CD14-positive monocyte (primary cell): ENCODE measurements at regions not wholly inside any gene's neighbourhood (a gene's known extent, or its start where the extent isn't known, plus 50 kb on each side); places are given as distances from the start of the nearest gene placed in this dataset.

Experiments
- DNase-seq, 3 donors: peaks; one replicate each; pipeline ENCODE4 v3.0.0-alpha.2; 2011 to 2022
- H2AFZ ChIP-seq: 2 replicates; pipeline ENCODE4 v1.6.0; 2012; ENCODE audit warnings: mild to moderate bottlenecking, low read depth, low read length, inconsistent platforms; ENCODE audit not compliant: insufficient read depth, poor library complexity, severe bottlenecking
- H3K27ac ChIP-seq, 2 donors: 1 replicate in 1 of 2; 2 replicates in 1 of 2; pipeline ENCODE4 v1.5.1; 2012 to 2013; ENCODE audit warnings: low read length in 2 of 2, control low read depth in 1 of 2, inconsistent platforms in 1 of 2, low read depth in 1 of 2, mild to moderate bottlenecking in 1 of 2
- H3K27me3 ChIP-seq, 2 donors: one replicate each; pipeline versions ENCODE4 v1.6.0 to v1.6.1; 2011 to 2013; ENCODE audit warnings: low read length in 2 of 2; ENCODE audit not compliant: control insufficient read depth in 2 of 2, insufficient read depth in 2 of 2
- H3K36me3 ChIP-seq, 2 donors: replicated peaks in 1 of 2; 1 replicate in 1 of 2; 2 replicates in 1 of 2; pipeline versions ENCODE4 v1.5.1 to v1.6.1; 2012 to 2013; ENCODE audit warnings: low read length in 2 of 2, control low read depth in 1 of 2, inconsistent platforms in 1 of 2, mild to moderate bottlenecking in 1 of 2; ENCODE audit not compliant: insufficient read depth in 2 of 2, control insufficient read depth in 1 of 2
- H3K4me1 ChIP-seq, 2 donors: 1 replicate in 1 of 2; 2 replicates in 1 of 2; pipeline versions ENCODE4 v1.5.1 to v1.6.1; 2012 to 2013; ENCODE audit warnings: low read length in 2 of 2, control low read depth in 1 of 2, inconsistent platforms in 1 of 2, mild to moderate bottlenecking in 1 of 2, moderate library complexity in 1 of 2; ENCODE audit not compliant: insufficient read depth in 2 of 2, control insufficient read depth in 1 of 2
- H3K4me2 ChIP-seq: replicated peaks from 2 replicates; pipeline ENCODE3; 2012; ENCODE audit warnings: low read length, moderate library complexity, mild to moderate bottlenecking; ENCODE audit not compliant: poor library complexity, severe bottlenecking; ENCODE audit errors: extremely low read depth
- H3K4me3 ChIP-seq, 3 experiments: fragments of 200-600 bp in 1 of 3; sonication (generic) in 1 of 3; replicated peaks in 1 of 3; 1 replicate in 2 of 3; 2 replicates in 1 of 3; pipeline ENCODE4 v1.5.1; 2011 to 2013; ENCODE audit warnings: low read length in 3 of 3, mild to moderate bottlenecking in 3 of 3, control low read depth in 2 of 3, low read depth in 2 of 3, inconsistent platforms in 1 of 3, moderate library complexity in 1 of 3
- H3K79me2 ChIP-seq: 2 replicates; pipeline ENCODE4 v1.6.0; 2012; ENCODE audit warnings: mild to moderate bottlenecking, control low read depth, inconsistent platforms, low read length, moderate library complexity; ENCODE audit not compliant: insufficient read depth
- H3K9ac ChIP-seq: 2 replicates; pipeline ENCODE4 v1.6.0; 2017; ENCODE audit warnings: low read length, mild to moderate bottlenecking; ENCODE audit not compliant: insufficient read depth, poor library complexity, severe bottlenecking
- H3K9me3 ChIP-seq, 2 donors: replicated peaks in 1 of 2; 1 replicate in 1 of 2; 2 replicates in 1 of 2; pipeline versions ENCODE4 v1.5.1 to v1.6.1; 2012 to 2013; ENCODE audit warnings: low read length in 2 of 2, control low read depth in 1 of 2; ENCODE audit not compliant: control insufficient read depth in 1 of 2, insufficient read depth in 1 of 2
- H4K20me1 ChIP-seq: 2 replicates; pipeline ENCODE4 v1.6.0; 2012; ENCODE audit warnings: mild to moderate bottlenecking, low read length, control low read depth, moderate library complexity; ENCODE audit not compliant: insufficient read depth
- H3K27ac Mint-ChIP-seq, 7 donors: one replicate each; pipeline ENCODE4 v1.8.0; 2020; ENCODE audit warnings: mild to moderate bottlenecking in 7 of 7, mixed read lengths in 7 of 7, moderate library complexity in 6 of 7, inconsistent platforms in 2 of 7
- H3K27me3 Mint-ChIP-seq, 3 donors: one replicate each; pipeline ENCODE4 v1.8.0; 2021 to 2022; ENCODE audit warnings: low read depth in 3 of 3, mild to moderate bottlenecking in 3 of 3, mixed read lengths in 3 of 3, moderate library complexity in 3 of 3, inconsistent platforms in 1 of 3
- H3K36me3 Mint-ChIP-seq, 2 donors: one replicate each; pipeline ENCODE4 v1.8.0; 2020; ENCODE audit warnings: mixed read lengths in 2 of 2, inconsistent platforms in 1 of 2, mild to moderate bottlenecking in 1 of 2
- H3K4me1 Mint-ChIP-seq: one replicate; pipeline ENCODE4 v1.8.0; 2020; ENCODE audit warnings: mild to moderate bottlenecking, mixed read lengths
- H3K4me3 Mint-ChIP-seq, 2 donors: one replicate each; pipeline ENCODE4 v1.8.0; 2020; ENCODE audit warnings: mild to moderate bottlenecking in 2 of 2, mixed read lengths in 2 of 2, moderate library complexity in 1 of 2
- H3K9me3 Mint-ChIP-seq, 7 donors: one replicate each; pipeline ENCODE4 v1.8.0; 2020 to 2022; ENCODE audit warnings: mixed read lengths in 7 of 7, mild to moderate bottlenecking in 6 of 7, moderate library complexity in 6 of 7, inconsistent platforms in 2 of 7
- CTCF ChIP-seq: fragments of 200-600 bp; IDR thresholded peaks from one replicate; pipeline ENCODE4 v1.8.0; 2022; ENCODE audit warnings: antibody characterized with exemption, mild to moderate bottlenecking
- WGBS: methylation state at CpG from one replicate; pipeline ENCODE4 v1.1.5; 2013; ENCODE audit warnings: missing lambda C conversion rate; ENCODE audit not compliant: insufficient coverage; 5-methylcytosine and 5-hydroxymethylcytosine counted together
- intact Hi-C, 2 donors: fragments of 100-400 bp; cut with micrococcal nuclease; formaldehyde crosslinking; loops; one replicate each; pipeline versions ENCODE4 v1.15.0 to v1.15.1; 2023

DNA sequence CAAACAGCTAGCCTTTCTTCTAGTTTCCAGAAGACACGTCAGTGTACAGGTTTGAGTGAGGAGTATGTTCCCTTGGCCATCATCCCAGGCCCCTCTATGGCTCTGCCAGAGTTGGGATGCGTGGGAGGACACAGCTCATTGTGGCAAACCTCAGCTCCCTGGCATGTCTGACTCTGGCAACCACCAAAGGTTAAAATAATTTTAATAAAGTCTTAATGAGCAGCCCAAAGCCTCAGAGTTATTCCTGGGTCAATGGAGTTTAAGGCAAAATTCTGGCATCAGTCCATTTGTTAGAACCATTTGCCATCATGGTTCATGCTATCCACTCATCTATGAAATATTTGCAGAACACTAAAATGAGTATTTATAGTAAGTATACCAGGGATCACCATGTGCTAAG is 79.8 kb upstream of the PAPPA start:
- H3K4me3 ChIP-seq: no peak overlapping the region
- WGBS: 100% methylated on average over 1 of the region's 2 CpGs

GRCh38 chr9:116074658-116075057 is 78.9 kb upstream of the PAPPA start:
- no peaks in the 10 kb centered on the region for H3K9me3 ChIP-seq
- H3K4me2 ChIP-seq: no peak overlapping the region
- H3K9ac ChIP-seq: no peak overlapping the region
- no peaks in the 10 kb centered on the region for H3K27me3 ChIP-seq
- H3K4me1 Mint-ChIP-seq: no peaks in the 10 kb centered on the region
- no peak overlapping the region for H3K4me3 Mint-ChIP-seq
- intact Hi-C loops: no loop called here
- H4K20me1 ChIP-seq: no peaks in the 10 kb centered on the region
- no peak overlapping the region for H3K27ac Mint-ChIP-seq
- no peak for DNase-seq
- H3K27me3 Mint-ChIP-seq: no peaks in the 10 kb centered on the region
- no peaks in the 10 kb centered on the region for H3K36me3 Mint-ChIP-seq
- no peak overlapping the region for H3K27ac ChIP-seq
- no peak overlapping the region for H2AFZ ChIP-seq
- H3K4me1 ChIP-seq: no peaks in the 10 kb centered on the region
- TF ChIP-seq CTCF: no peak
- H3K9me3 Mint-ChIP-seq: peaks cover 0 to 2% (median 0%) of the 10 kb centered on the region in 7 donors
- no peaks in the 10 kb centered on the region for H3K36me3 ChIP-seq
- no peaks in the 10 kb centered on the region for H3K79me2 ChIP-seq
- H3K4me3 ChIP-seq: no peak overlapping the region

More for the DNA sequence above, 79.8 kb upstream of the PAPPA start:
- H3K9me3 ChIP-seq: no peaks in the 10 kb centered on the region
- H3K4me2 ChIP-seq: no peak overlapping the region
- Mint-ChIP-seq H3K27me3 (no peaks in the 10 kb centered on the region), H3K4me1 (no peaks in the 10 kb centered on the region), H3K27ac (no peak overlapping the region), H3K36me3 (no peaks in the 10 kb centered on the region), H3K4me3 (no peak overlapping the region), H3K9me3 (peaks cover 0 to 1% (median 0%) of the 10 kb centered on the region in 7 donors)
- no peak overlapping the region for H3K27ac ChIP-seq
- no peak for DNase-seq
- H3K9ac ChIP-seq: no peak overlapping the region
- H3K36me3 ChIP-seq: no peaks in the 10 kb centered on the region
- no peaks in the 10 kb centered on the region for H3K4me1 ChIP-seq
- no peaks in the 10 kb centered on the region for H4K20me1 ChIP-seq
- intact Hi-C loops: no loop called here
- no peak overlapping the region for H2AFZ ChIP-seq
- no peaks in the 10 kb centered on the region for H3K27me3 ChIP-seq
- H3K79me2 ChIP-seq: no peaks in the 10 kb centered on the region
- no peak for TF ChIP-seq CTCF
